GM12875 (cell line): ENCODE measurements at regions not wholly inside any gene's neighbourhood (a gene's known extent, or its start where the extent isn't known, plus 50 kb on each side); places are given as distances from the start of the nearest gene placed in this dataset.
A peak's percentile ranks its signal among the peaks of the same experiment; 100 is the strongest.
"Not testable (repeated sequence)": the region's sequence is repeated elsewhere in the genome, so short reads cannot be mapped to it uniquely, and the experiment has no call there.

Experiments used
- H3K4me3 ChIP-seq: one replicate; pipeline ENCODE4 v1.5.1; 2011; ENCODE audit warnings: low read depth, low read length, control low read depth
- TF ChIP-seq, protein P1 (sequence below): IDR thresholded peaks from 2 replicates; pipeline ENCODE4 v1.5.1; 2011; ENCODE audit warnings: low read depth, mild to moderate bottlenecking, control low read depth, inconsistent platforms, low read length, moderate library complexity, borderline replicate concordance; ENCODE audit not compliant: insufficient read depth

DNA sequence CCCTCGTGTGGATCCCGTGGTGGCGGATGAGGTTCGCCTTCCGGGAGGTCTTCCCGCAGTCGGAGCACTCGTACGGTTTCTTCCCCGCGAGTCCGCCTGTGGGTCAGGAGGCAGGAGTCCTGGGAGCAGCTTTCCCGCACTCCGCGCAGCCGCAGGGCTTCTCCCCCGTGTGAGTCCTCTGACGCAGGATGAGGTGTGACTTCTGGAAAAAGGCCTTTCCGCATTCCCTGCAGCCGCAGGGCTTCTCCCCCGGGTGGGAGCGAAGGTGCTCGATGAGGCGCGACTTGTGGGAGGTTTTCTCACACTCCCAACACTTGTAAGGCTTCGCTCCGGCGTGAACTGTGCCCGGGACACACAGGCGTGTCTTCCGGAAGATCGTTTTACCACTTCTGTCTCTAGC, 68.8 kb upstream of the WIPI2 start:
- not testable (repeated sequence) for H3K4me3 ChIP-seq

DNA sequence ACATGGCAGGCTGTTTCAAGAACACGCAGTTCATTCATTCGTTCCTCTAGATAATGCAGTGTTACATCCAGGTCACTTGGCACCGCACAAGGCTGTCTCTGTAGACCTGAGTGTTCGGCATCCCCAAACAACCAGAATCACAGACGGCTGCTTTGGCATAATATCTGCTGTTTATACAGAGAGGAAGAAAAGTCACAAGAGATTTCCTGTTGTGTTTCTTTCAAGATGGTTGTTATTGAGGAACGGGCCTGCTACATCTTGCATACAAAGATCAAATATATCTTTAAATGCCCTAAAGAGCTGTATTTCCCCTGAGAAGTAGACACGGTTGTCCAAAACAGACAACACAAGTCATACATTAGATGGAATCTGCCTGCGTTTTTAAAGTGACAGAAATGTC, 58.8 kb upstream of the WIPI2 start:
- not testable (repeated sequence) for H3K4me3 ChIP-seq

DNA sequence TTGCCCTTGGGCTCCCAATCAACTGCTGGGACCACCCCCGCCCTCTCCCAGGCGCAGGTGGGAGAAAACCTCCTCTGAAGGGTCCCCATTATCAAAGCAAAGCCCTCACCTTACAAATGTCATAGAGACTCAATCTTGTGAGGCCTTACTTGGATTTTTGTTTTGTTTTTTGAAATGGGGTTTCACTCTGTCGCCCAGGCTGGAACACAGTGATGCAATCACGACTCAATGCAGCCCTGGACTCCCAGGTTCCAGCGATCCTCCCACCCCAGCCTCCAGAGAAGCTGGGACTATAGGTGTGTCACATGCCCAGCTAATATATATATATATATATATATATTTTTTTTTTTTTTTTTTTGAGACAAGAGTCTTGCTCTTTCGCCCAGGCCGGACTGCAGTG, 57.5 kb upstream of the WIPI2 start:
- no peak overlapping the region for H3K4me3 ChIP-seq
- TF ChIP-seq, protein P1, sequence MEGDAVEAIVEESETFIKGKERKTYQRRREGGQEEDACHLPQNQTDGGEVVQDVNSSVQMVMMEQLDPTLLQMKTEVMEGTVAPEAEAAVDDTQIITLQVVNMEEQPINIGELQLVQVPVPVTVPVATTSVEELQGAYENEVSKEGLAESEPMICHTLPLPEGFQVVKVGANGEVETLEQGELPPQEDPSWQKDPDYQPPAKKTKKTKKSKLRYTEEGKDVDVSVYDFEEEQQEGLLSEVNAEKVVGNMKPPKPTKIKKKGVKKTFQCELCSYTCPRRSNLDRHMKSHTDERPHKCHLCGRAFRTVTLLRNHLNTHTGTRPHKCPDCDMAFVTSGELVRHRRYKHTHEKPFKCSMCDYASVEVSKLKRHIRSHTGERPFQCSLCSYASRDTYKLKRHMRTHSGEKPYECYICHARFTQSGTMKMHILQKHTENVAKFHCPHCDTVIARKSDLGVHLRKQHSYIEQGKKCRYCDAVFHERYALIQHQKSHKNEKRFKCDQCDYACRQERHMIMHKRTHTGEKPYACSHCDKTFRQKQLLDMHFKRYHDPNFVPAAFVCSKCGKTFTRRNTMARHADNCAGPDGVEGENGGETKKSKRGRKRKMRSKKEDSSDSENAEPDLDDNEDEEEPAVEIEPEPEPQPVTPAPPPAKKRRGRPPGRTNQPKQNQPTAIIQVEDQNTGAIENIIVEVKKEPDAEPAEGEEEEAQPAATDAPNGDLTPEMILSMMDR, result no peak

DNA sequence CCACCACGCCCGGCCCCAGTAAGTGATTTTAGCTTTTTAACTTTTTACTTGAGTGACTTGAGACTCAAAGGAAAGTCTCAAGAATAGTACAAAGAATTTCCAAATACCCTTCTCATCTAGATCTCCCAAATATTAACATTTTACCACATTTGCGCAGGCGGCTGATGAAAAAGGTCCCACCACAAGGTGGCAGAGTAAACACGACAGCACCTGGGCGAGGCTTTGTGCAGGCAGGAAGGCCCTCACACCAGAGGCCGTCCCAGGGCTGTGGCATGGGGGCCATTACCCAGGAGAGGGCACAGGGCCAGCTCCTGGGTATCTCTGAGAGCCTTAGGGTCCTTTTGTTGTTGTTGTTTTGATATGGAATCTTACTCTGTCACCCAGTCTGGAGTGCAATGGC, 50.0 kb upstream of the WIPI2 start:
- no peak overlapping the region for H3K4me3 ChIP-seq
- TF ChIP-seq, protein P1, result peak; percentile 55; the same call in 1 of the 2 replicates
